GM23248 (cell line): ENCODE measurements at regions not wholly inside any gene's neighbourhood (a gene's known extent, or its start where the extent isn't known, plus 50 kb on each side); places are given as distances from the start of the nearest gene placed in this dataset.

Source experiments
- DNase-seq: peaks from one replicate; pipeline ENCODE4 v3.0.0-alpha.2; 2015
- H2AFZ ChIP-seq: fragments of 200-600 bp; sonication (generic); 2 replicates; pipeline ENCODE4 v1.6.1; 2016; ENCODE audit warnings: antibody characterized with exemption
- H3F3A ChIP-seq: fragments of 200-600 bp; sonication (generic); 2 replicates; pipeline ENCODE4 v1.6.1; 2016; ENCODE audit warnings: mild to moderate bottlenecking, antibody characterized with exemption, mixed run types; ENCODE audit not compliant: insufficient read depth
- H3K27ac ChIP-seq: fragments of 200-600 bp; sonication (generic); 2 replicates; pipeline ENCODE4 v1.5.1; 2016; ENCODE audit warnings: mild to moderate bottlenecking
- H3K27me3 ChIP-seq: fragments of 200-600 bp; sonication (generic); replicated peaks from 2 replicates; pipeline ENCODE4 v1.6.1; 2016; ENCODE audit warnings: mild to moderate bottlenecking; ENCODE audit not compliant: insufficient read depth
- H3K36me3 ChIP-seq: fragments of 200-600 bp; sonication (generic); 2 replicates; pipeline ENCODE4 v1.6.1; 2016; ENCODE audit warnings: low read depth, mild to moderate bottlenecking
- H3K4me1 ChIP-seq: fragments of 200-600 bp; sonication (generic); 2 replicates; pipeline ENCODE4 v1.6.1; 2016; ENCODE audit warnings: mild to moderate bottlenecking; ENCODE audit not compliant: insufficient read depth
- H3K4me2 ChIP-seq: fragments of 200-600 bp; sonication (generic); one replicate; pipeline ENCODE4 v1.6.1; 2016; ENCODE audit warnings: mild to moderate bottlenecking; ENCODE audit not compliant: unreplicated experiment
- H3K4me3 ChIP-seq: fragments of 200-600 bp; sonication (generic); 2 replicates; pipeline ENCODE4 v1.5.1; 2016; ENCODE audit warnings: mild to moderate bottlenecking
- H3K79me2 ChIP-seq: fragments of 200-600 bp; sonication (generic); 2 replicates; pipeline ENCODE4 v1.6.1; 2016; ENCODE audit warnings: mild to moderate bottlenecking; ENCODE audit not compliant: insufficient read depth
- H3K9ac ChIP-seq: fragments of 200-600 bp; sonication (generic); 2 replicates; pipeline ENCODE4 v1.6.1; 2016; ENCODE audit warnings: mild to moderate bottlenecking
- H3K9me2 ChIP-seq: fragments of 200-600 bp; sonication (generic); 2 replicates; pipeline ENCODE4 v1.6.1; 2016; ENCODE audit warnings: mixed run types, mild to moderate bottlenecking, moderate library complexity; ENCODE audit not compliant: insufficient read depth
- H3K9me3 ChIP-seq: fragments of 200-600 bp; sonication (generic); one replicate; pipeline ENCODE4 v1.6.1; 2017; ENCODE audit warnings: low read depth
- H4K20me1 ChIP-seq: fragments of 200-600 bp; sonication (generic); 2 replicates; pipeline ENCODE4 v1.6.0; 2016; ENCODE audit not compliant: insufficient read depth
- EZH2 ChIP-seq: fragments of 200-600 bp; sonication (generic); IDR thresholded peaks from 2 replicates; pipeline ENCODE4 v1.6.1; 2018; ENCODE audit warnings: antibody characterized with exemption, mild to moderate bottlenecking; ENCODE audit not compliant: insufficient read depth, poor library complexity, severe bottlenecking
- EZH2phosphoT487 ChIP-seq: fragments of 200-600 bp; sonication (generic); IDR thresholded peaks from 2 replicates; pipeline ENCODE4 v1.6.1; 2018; ENCODE audit warnings: antibody characterized with exemption, moderate library complexity, mild to moderate bottlenecking, low read depth; ENCODE audit not compliant: insufficient read depth
- WGBS, 2 experiments: methylation state at CpG; one replicate each; pipeline ENCODE4 v1.1.6; 2015 to 2017; ENCODE audit warnings: low lambda C conversion rate in 2 of 2, low coverage in 1 of 2; ENCODE audit errors: missing lambda C conversion rate in 2 of 2; 5-methylcytosine and 5-hydroxymethylcytosine counted together
- in situ Hi-C: fragments of 300-500 bp; cut with MboI; formaldehyde crosslinking; loops from 2 replicates; pipeline ENCODE4 v1.15.0; 2020

DNA sequence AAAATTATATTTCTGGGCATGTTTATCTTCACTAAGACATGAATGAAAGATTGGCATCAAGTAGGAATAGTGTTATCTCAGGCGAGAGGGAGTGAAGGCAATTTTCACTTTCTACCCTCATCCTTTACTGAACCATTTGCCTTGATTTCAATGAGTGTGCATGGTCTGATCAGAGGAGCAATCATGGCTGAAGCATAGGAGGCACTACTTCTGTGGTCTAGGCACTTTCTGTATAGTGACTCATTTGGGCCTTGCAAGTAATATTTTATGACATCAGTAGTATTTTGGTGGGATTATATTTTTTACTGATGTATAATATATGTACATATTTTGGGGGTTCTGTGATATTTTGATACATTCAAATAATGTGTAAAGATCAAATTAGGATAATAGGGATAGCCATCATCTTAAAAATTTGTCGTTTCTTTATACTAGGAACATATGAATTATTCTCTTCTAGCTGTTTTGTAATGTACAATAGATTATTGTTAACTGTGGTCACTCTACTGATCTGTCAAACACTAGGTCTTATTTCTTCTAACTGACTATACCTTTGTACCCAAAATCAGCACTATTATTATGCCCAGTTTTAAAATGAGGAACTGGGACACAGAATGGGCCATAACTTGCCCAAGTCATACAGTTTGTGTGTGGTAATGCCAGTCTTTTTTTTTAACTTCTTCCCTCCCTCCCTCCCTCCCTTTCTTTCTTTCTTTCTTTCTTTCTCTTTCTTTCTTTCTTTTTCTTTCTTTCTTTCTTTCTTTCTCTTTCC, 101.9 kb downstream of the RAB11FIP2 start:
- Histone ChIP-seq H3K9me2 (no peaks in the 10 kb centered on the region), H3K9ac (no peak overlapping the region), H3K27me3 (peaks cover 24% of the 10 kb centered on the region; the same call in 1 of the 2 replicates), H4K20me1 (no peaks in the 10 kb centered on the region), H3F3A (no peaks in the 10 kb centered on the region), H3K36me3 (no peaks in the 10 kb centered on the region), H3K9me3 (no peaks in the 10 kb centered on the region), H2AFZ (no peak overlapping the region), H3K27ac (no peak overlapping the region), H3K4me2 (no peak overlapping the region), H3K4me1 (peaks cover 9% of the 10 kb centered on the region), H3K79me2 (no peaks in the 10 kb centered on the region), H3K4me3 (no peak overlapping the region)
- in situ Hi-C loops = no loop called here
- TF ChIP-seq EZH2 = no peak
- no peak for TF ChIP-seq EZH2phosphoT487
- 57 to 72% methylated on average over 2 of the region's 2 CpGs for WGBS, 2 experiments
- DNase-seq = no peak

DNA sequence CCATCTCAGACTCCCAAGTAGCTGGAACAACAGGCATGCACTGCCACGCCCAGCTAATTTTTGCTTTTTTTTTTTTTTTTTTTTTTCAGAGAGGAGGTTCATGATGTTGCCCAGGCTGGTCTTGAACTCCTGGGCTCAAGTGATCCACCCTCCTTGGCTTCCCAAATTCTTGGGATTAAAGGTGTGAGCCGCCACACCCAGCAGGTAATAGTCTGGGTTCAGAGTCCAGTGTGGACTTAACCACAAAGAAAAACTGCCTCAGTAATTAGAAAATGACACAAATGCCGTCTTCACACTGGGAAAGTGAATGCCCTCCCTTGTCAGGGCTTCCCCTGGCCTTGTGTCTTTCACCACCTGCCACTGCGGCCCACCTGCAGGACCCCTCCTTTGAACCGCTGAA, 101.1 kb downstream of the RAB11FIP2 start:
- Histone ChIP-seq H2AFZ (no peak overlapping the region), H3K4me1 (peaks cover 9% of the 10 kb centered on the region), H3K27me3 (peaks cover 24% of the 10 kb centered on the region; the same call in 1 of the 2 replicates), H3K79me2 (no peaks in the 10 kb centered on the region), H3K4me3 (no peak overlapping the region), H3K36me3 (no peaks in the 10 kb centered on the region), H3K9me3 (no peaks in the 10 kb centered on the region), H3K9ac (no peak overlapping the region), H3K4me2 (no peak overlapping the region), H3K27ac (no peak overlapping the region), H3K9me2 (no peaks in the 10 kb centered on the region), H4K20me1 (no peaks in the 10 kb centered on the region), H3F3A (no peaks in the 10 kb centered on the region)
- no peak for DNase-seq
- TF ChIP-seq EZH2phosphoT487 = no peak
- TF ChIP-seq EZH2 = no peak
- in situ Hi-C loops = no loop called here
- 87 to 90% methylated on average over 5 of the region's 5 CpGs for WGBS, 2 experiments

DNA sequence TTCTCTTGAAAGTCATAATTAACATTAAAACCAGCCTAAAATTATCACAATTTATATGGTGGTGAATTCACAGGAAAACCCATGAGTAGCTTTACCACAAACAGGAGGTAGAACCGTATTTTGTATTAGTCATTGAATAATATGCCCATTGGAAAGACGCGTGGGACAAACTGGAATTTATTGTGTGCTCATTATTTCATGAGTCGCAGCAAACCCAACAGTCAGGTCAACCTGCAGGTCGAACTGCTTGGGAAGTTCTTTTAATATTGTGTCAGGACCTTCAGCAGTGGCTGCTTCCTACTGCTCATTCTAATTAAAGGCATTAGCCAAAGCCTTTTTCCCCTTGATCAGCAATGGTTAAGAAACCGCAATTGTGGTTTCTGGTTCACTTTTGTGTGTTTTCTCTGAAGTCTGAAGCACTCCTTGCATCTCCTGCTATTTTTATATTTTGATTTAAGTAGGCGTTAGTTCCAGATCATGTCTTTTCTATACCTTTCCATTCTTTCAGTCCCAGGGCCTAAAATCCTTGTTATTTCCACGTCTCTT, 100.1 kb downstream of the RAB11FIP2 start:
- 35 to 40% methylated on average over 8 of the region's 8 CpGs for WGBS, 2 experiments
- DNase-seq = peak; percentile 71

DNA sequence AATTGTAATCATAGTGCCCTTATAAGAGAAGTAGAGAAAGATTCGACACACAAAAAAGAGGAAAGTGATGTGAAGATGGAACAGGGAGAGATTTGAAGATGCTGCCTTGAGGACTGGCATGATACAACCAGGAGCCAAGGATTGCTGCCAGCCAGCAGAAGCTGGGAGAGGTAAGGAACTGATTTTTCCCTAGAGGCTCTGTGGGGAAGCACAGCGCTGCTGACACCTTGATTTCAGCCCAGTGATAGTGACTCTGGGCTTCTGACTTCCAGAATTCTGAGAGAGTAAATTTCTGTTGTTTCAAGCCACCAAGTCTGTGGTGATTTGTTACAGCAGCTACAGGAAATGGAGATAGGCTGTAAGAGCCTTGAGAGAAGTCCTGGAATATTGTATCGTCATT, 98.2 kb downstream of the RAB11FIP2 start:
- no peak overlapping the region for H3K9ac ChIP-seq
- in situ Hi-C loops = no loop called here

More for the DNA sequence above, 100.1 kb downstream of the RAB11FIP2 start:
- no peak overlapping the region for H3K4me2 ChIP-seq
- no peaks in the 10 kb centered on the region for H3K9me2 ChIP-seq
- no peak overlapping the region for H3K9ac ChIP-seq
- no peaks in the 10 kb centered on the region for H3K79me2 ChIP-seq
- no peaks in the 10 kb centered on the region for H3K36me3 ChIP-seq
- H3K4me1 ChIP-seq = peaks cover 9% of the 10 kb centered on the region
- no peak for TF ChIP-seq EZH2
- TF ChIP-seq EZH2phosphoT487 = no peak
- no peak overlapping the region for H2AFZ ChIP-seq
- no peaks in the 10 kb centered on the region for H4K20me1 ChIP-seq
- in situ Hi-C loops = no loop called here
- H3K9me3 ChIP-seq = no peaks in the 10 kb centered on the region
- no peak overlapping the region for H3K27ac ChIP-seq
- no peak overlapping the region for H3K4me3 ChIP-seq
- H3K27me3 ChIP-seq = peaks cover 31% of the 10 kb centered on the region; the same call in 1 of the 2 replicates
- no peaks in the 10 kb centered on the region for H3F3A ChIP-seq

More for the DNA sequence above, 98.2 kb downstream of the RAB11FIP2 start:
- 82 to 85% methylated on average over 3 of the region's 3 CpGs for WGBS, 2 experiments
- Histone ChIP-seq H3K79me2 (no peaks in the 10 kb centered on the region), H3K36me3 (no peaks in the 10 kb centered on the region), H3K9me2 (no peaks in the 10 kb centered on the region), H2AFZ (no peak overlapping the region), H3K4me1 (peaks cover 9% of the 10 kb centered on the region), H3K27ac (no peak overlapping the region), H4K20me1 (no peaks in the 10 kb centered on the region), H3K4me3 (no peak overlapping the region), H3F3A (no peaks in the 10 kb centered on the region), H3K4me2 (no peak overlapping the region), H3K9me3 (no peaks in the 10 kb centered on the region), H3K27me3 (peaks cover 25% of the 10 kb centered on the region; the same call in 1 of the 2 replicates)
- no peak for TF ChIP-seq EZH2
- no peak for TF ChIP-seq EZH2phosphoT487
- no peak for DNase-seq
